OCI-LY3 (cell line): ENCODE measurements at regions not wholly inside any gene's neighbourhood (a gene's known extent, or its start where the extent isn't known, plus 50 kb on each side); places are given as distances from the start of the nearest gene placed in this dataset.

Experiments
- H2AFZ ChIP-seq: fragments of 200-600, 300-600 bp; shearing (Covaris generic); 2 replicates; pipeline ENCODE4 v1.6.0; 2014; ENCODE audit warnings: antibody characterized with exemption, low read depth, low read length
- H3K27ac ChIP-seq: fragments of 200-600, 300-600 bp; sonication (generic); 2 replicates; pipeline ENCODE4 v1.5.1; 2014; ENCODE audit warnings: mild to moderate bottlenecking, low read length, moderate library complexity, mixed read lengths
- H3K27me3 ChIP-seq: fragments of 200-600, 300-600 bp; sonication (generic); 2 replicates; pipeline ENCODE4 v1.6.1; 2014; ENCODE audit warnings: low read depth, low read length, mixed read lengths
- H3K36me3 ChIP-seq: fragments of 200-600, 300-600 bp; sonication (generic); replicated peaks from 2 replicates; pipeline ENCODE3; 2014; ENCODE audit warnings: low read depth, low read length, mixed read lengths
- H3K4me1 ChIP-seq: fragments of 300-600, 200-600 bp; sonication (generic); 2 replicates; pipeline ENCODE4 v1.6.1; 2014; ENCODE audit warnings: low read length, mixed read lengths
- H3K4me2 ChIP-seq: fragments of 200-600, 300-600 bp; sonication (generic); 2 replicates; pipeline ENCODE4 v1.6.1; 2014; ENCODE audit warnings: low read length, mixed read lengths
- H3K4me3 ChIP-seq: fragments of 300-600, 200-600 bp; sonication (generic); 2 replicates; pipeline ENCODE4 v1.5.1; 2014; ENCODE audit warnings: antibody characterized with exemption, mild to moderate bottlenecking, low read length, moderate library complexity
- H3K79me2 ChIP-seq: fragments of 300-600, 200-600 bp; shearing (Covaris generic); 2 replicates; pipeline ENCODE4 v1.6.1; 2014; ENCODE audit warnings: mild to moderate bottlenecking, low read length, mixed read lengths
- H3K9ac ChIP-seq: fragments of 300-600, 200-600 bp; shearing (Covaris generic); 2 replicates; pipeline ENCODE4 v1.6.0; 2014; ENCODE audit warnings: mild to moderate bottlenecking, low read length, moderate library complexity
- H3K9me3 ChIP-seq: fragments of 200-600, 300-600 bp; shearing (Covaris generic); 2 replicates; pipeline ENCODE4 v1.6.1; 2014; ENCODE audit warnings: low read length, mixed read lengths; ENCODE audit not compliant: insufficient read depth
- H4K20me1 ChIP-seq: fragments of 200-600, 300-600 bp; sonication (generic); 2 replicates; pipeline ENCODE4 v1.6.1; 2016; ENCODE audit warnings: low read length, mixed read lengths; ENCODE audit not compliant: insufficient read depth
- CTCF ChIP-seq: fragments of 200-600, 300-600 bp; sonication (generic); IDR thresholded peaks from 2 replicates; pipeline ENCODE4 v1.5.1; 2014; ENCODE audit warnings: antibody characterized with exemption, low read length, low read depth
- EZH2phosphoT487 ChIP-seq: fragments of 200-600 bp; shearing (Covaris generic); IDR thresholded peaks from 2 replicates; pipeline ENCODE4 v1.6.1; 2018; ENCODE audit warnings: antibody characterized with exemption, mixed run types, low read depth

- Histone ChIP-seq H3K9me3 (no peaks in the 10 kb centered on the region), H3K4me1 (no peaks in the 10 kb centered on the region), H4K20me1 (no peaks in the 10 kb centered on the region), H3K9ac (no peak overlapping the region), H3K27me3 (0 out of 2 replicates have a peak, but pooled peaks cover 6% of the 10 kb centered on the region), H3K27ac (no peak overlapping the region), H3K4me3 (no peak overlapping the region), H3K36me3 (no peaks in the 10 kb centered on the region), H3K4me2 (no peak overlapping the region), H3K79me2 (no peaks in the 10 kb centered on the region), H2AFZ (no peak overlapping the region)
- TF ChIP-seq EZH2phosphoT487 (no peak), CTCF (no peak)
These were observed 271.8 kb downstream of the MTX2 start for GRCh38 chr2:176540995-176541394.

- Histone ChIP-seq H3K4me1 (no peaks in the 10 kb centered on the region), H3K9me3 (no peaks in the 10 kb centered on the region), H3K27me3 (0 out of 2 replicates have a peak, but pooled peaks cover 6% of the 10 kb centered on the region), H3K4me3 (no peak overlapping the region), H3K79me2 (no peaks in the 10 kb centered on the region), H3K36me3 (no peaks in the 10 kb centered on the region), H3K4me2 (no peak overlapping the region), H3K9ac (no peak overlapping the region), H4K20me1 (no peaks in the 10 kb centered on the region), H2AFZ (no peak overlapping the region), H3K27ac (no peak overlapping the region)
- TF ChIP-seq EZH2phosphoT487 (no peak), CTCF (no peak)
These were observed 273.2 kb downstream of the MTX2 start for GRCh38 chr2:176542476-176542875.

- Histone ChIP-seq H3K9ac (no peak overlapping the region), H3K79me2 (no peaks in the 10 kb centered on the region), H3K4me3 (no peak overlapping the region), H3K4me2 (no peak overlapping the region), H3K4me1 (no peaks in the 10 kb centered on the region), H3K36me3 (no peaks in the 10 kb centered on the region), H2AFZ (no peak overlapping the region), H3K9me3 (no peaks in the 10 kb centered on the region), H3K27ac (no peak overlapping the region), H3K27me3 (0 out of 2 replicates have a peak, but pooled peaks cover 6% of the 10 kb centered on the region), H4K20me1 (no peaks in the 10 kb centered on the region)
- TF ChIP-seq CTCF = no peak
- no peak for TF ChIP-seq EZH2phosphoT487
These were observed 275.3 kb downstream of the MTX2 start for GRCh38 chr2:176544557-176544956.

GRCh38 chr2:176544991-176545956 is 276.0 kb downstream of the MTX2 start:
- H3K27me3 ChIP-seq = 0 out of 2 replicates have a peak, but pooled peaks cover 6% of the 10 kb centered on the region
- H3K9me3 ChIP-seq = no peaks in the 10 kb centered on the region
- H3K4me2 ChIP-seq = no peak overlapping the region
- no peak overlapping the region for H2AFZ ChIP-seq
- TF ChIP-seq EZH2phosphoT487 (no peak), CTCF (no peak)
- H3K4me3 ChIP-seq = no peak overlapping the region
- H3K27ac ChIP-seq = no peak overlapping the region
- H3K9ac ChIP-seq = no peak overlapping the region
- H4K20me1 ChIP-seq = no peaks in the 10 kb centered on the region
- H3K4me1 ChIP-seq = no peaks in the 10 kb centered on the region
- no peaks in the 10 kb centered on the region for H3K36me3 ChIP-seq
- no peaks in the 10 kb centered on the region for H3K79me2 ChIP-seq
